K562 (cell line): ENCODE measurements at regions not wholly inside any gene's neighbourhood (a gene's known extent, or its start where the extent isn't known, plus 50 kb on each side); places are given as distances from the start of the nearest gene placed in this dataset.

Experiments used
- ATAC-seq: fragments of 200-7000 bp; cut with Tn5 transposase; 3 replicates; pipeline ENCODE4 v1.9.1; 2020; ENCODE audit warnings: moderate library complexity
- BruUV-seq: library from RNA; stranded (reverse); fragments of 400-500 nt; replicated peaks from 2 replicates; lab custom pipeline; 2021; lab: Mats Ljungman, UMichigan
- CTCF ChIA-PET: fragments of 300-600 bp; formaldehyde crosslinking; extraction: SDS; loops from one replicate; lab custom pipeline; 2021; ENCODE audit warnings: low intra/inter-chr PET ratio; lab: Yijun Ruan, JAX
- POLR2A ChIA-PET: fragments of 300-600, 350-650 bp; sonication (Branson Sonifier 250); formaldehyde crosslinking; extraction: SDS; loops from one replicate; lab custom pipeline; 2021; ENCODE audit warnings: antibody characterized with exemption, inconsistent platforms; lab: Yijun Ruan, JAX
- DNase-seq, 4 experiments: peaks; one replicate each; pipeline versions ENCODE4 v3.0.0 to v3.0.0-alpha.2; 2011 to 2018; ENCODE audit warnings: low spot score in 3 of 4, mixed read lengths in 3 of 4; ENCODE audit errors: extremely low read depth in 1 of 4
- FAIRE-seq: peaks from 2 replicates; lab custom pipeline; 2011; peaks lifted over from hg19 to GRCh38; lab: Jason Lieb, UNC
- H2AFZ ChIP-seq: 2 replicates; pipeline ENCODE4 v1.6.0; 2011; ENCODE audit warnings: low read depth, low read length, control low read depth, inconsistent platforms
- H3K27ac ChIP-seq: fragments of 200-600 bp; 3 replicates; pipeline ENCODE4 v1.8.0; 2011; ENCODE audit warnings: low read depth, mild to moderate bottlenecking, control low read depth, inconsistent platforms, low read length, moderate library complexity, mixed read lengths; ENCODE audit errors: extremely low read depth
- H3K27me3 ChIP-seq, 2 experiments: fragments of 300-600 bp in 1 of 2; 2 replicates in 1 of 2; 3 replicates in 1 of 2; pipeline versions ENCODE4 v1.6.0 to v1.8.0; 2011; ENCODE audit warnings: inconsistent platforms in 2 of 2, low read length in 2 of 2, mild to moderate bottlenecking in 1 of 2, mixed read lengths in 1 of 2, moderate library complexity in 1 of 2; ENCODE audit not compliant: control insufficient read depth in 2 of 2, insufficient read depth in 2 of 2
- H3K36me3 ChIP-seq: fragments of 300-600 bp; 3 replicates; pipeline ENCODE4 v1.8.0; 2011; ENCODE audit warnings: mild to moderate bottlenecking, low read length, inconsistent platforms; ENCODE audit not compliant: control insufficient read depth, insufficient read depth
- H3K4me1 ChIP-seq, 2 experiments: fragments of 200-600 bp in 1 of 2; replicated peaks in 1 of 2; 2 replicates in 1 of 2; 3 replicates in 1 of 2; pipeline versions ENCODE4 v1.5.1 to v1.8.0; 2011; ENCODE audit warnings: inconsistent platforms in 2 of 2, low read length in 2 of 2, mild to moderate bottlenecking in 1 of 2, mixed read lengths in 1 of 2, moderate library complexity in 1 of 2; ENCODE audit not compliant: control insufficient read depth in 2 of 2, insufficient read depth in 2 of 2
- H3K4me2 ChIP-seq: 2 replicates; pipeline ENCODE4 v1.6.1; 2011; ENCODE audit warnings: low read length, control low read depth, inconsistent platforms, mixed read lengths; ENCODE audit not compliant: insufficient read depth
- H3K4me3 ChIP-seq: fragments of 200-600 bp; sonication (generic), shearing (Covaris generic); 2 replicates; pipeline ENCODE4 v1.5.1; 2016; ENCODE audit warnings: control low read depth, inconsistent platforms
- H3K79me2 ChIP-seq: fragments of 200-600 bp; 3 replicates; pipeline ENCODE4 v1.8.0; 2011; ENCODE audit warnings: low read length, inconsistent platforms; ENCODE audit not compliant: control insufficient read depth, insufficient read depth
- H3K9ac ChIP-seq, 2 experiments: 2 replicates each; pipeline versions ENCODE4 v1.6.0 to v1.6.1; 2011; ENCODE audit warnings: low read depth in 2 of 2, low read length in 2 of 2, control low read depth in 1 of 2, inconsistent platforms in 1 of 2, mild to moderate bottlenecking in 1 of 2, mixed read lengths in 1 of 2; ENCODE audit not compliant: insufficient read depth in 1 of 2
- H3K9me1 ChIP-seq: one replicate; pipeline ENCODE4 v1.6.0; 2011; ENCODE audit warnings: inconsistent platforms, mild to moderate bottlenecking, low read length, moderate library complexity; ENCODE audit not compliant: control insufficient read depth, insufficient read depth
- H3K9me3 ChIP-seq: replicated peaks from 2 replicates; pipeline ENCODE4 v1.5.1; 2011; ENCODE audit warnings: low read depth, low read length, inconsistent platforms; ENCODE audit not compliant: control insufficient read depth, insufficient read depth
- H4K20me1 ChIP-seq: replicated peaks from 2 replicates; pipeline ENCODE4 v1.6.1; 2011; ENCODE audit warnings: low read length, inconsistent platforms, mixed read lengths; ENCODE audit not compliant: control insufficient read depth, insufficient read depth
- ATF3 ChIP-seq, 2 experiments: fragments of 450-650 bp in 1 of 2; sonication (generic) in 1 of 2; formaldehyde crosslinking in 1 of 2; IDR thresholded peaks in 1 of 2; conservative IDR thresholded peaks in 1 of 2; 2 replicates each; pipeline versions ENCODE4 v1.6.1 to v1.8.1; 2016 to 2023; ENCODE audit warnings: mild to moderate bottlenecking in 2 of 2, moderate library complexity in 2 of 2, inconsistent platforms in 1 of 2, missing genetic modification reagents in 1 of 2
- ATF7 ChIP-seq: fragments of 450-650 bp; IDR thresholded peaks from 2 replicates; pipeline ENCODE4 v1.7.1; 2014; ENCODE audit warnings: mild to moderate bottlenecking, moderate library complexity
- CEBPG ChIP-seq, 3 experiments: fragments of 200-800 bp in 1 of 3; sonication (Bioruptor generic) in 1 of 3; sonication (generic) in 1 of 3; formaldehyde crosslinking in 1 of 3; IDR thresholded peaks in 2 of 3; conservative IDR thresholded peaks in 1 of 3; 2 replicates each; pipeline versions ENCODE4 v1.6.1 to v1.8.0; 2016 to 2022; ENCODE audit warnings: missing compliant biosample characterization in 2 of 3, missing genetic modification characterization in 2 of 3, mild to moderate bottlenecking in 1 of 3, missing genetic modification reagents in 1 of 3
- FOSL1 ChIP-seq: fragments of 200-800 bp; sonication (Bioruptor generic); conservative IDR thresholded peaks from 2 replicates; pipeline ENCODE4 v1.6.1; 2016; ENCODE audit warnings: missing genetic modification characterization, missing compliant biosample characterization
- HMG20B ChIP-seq: fragments of 250-450 bp; sonication (Bioruptor Pico); IDR thresholded peaks from 2 replicates; pipeline ENCODE4 v1.5.0; 2021; ENCODE audit warnings: mild to moderate bottlenecking
- MCM2 ChIP-seq: fragments of 450-650 bp; IDR thresholded peaks from 2 replicates; pipeline ENCODE4 v1.6.1; 2017; ENCODE audit warnings: low read depth, mild to moderate bottlenecking
- NCOA2 ChIP-seq, 2 experiments: fragments of 450-650 bp; IDR thresholded peaks; 2 replicates each; pipeline ENCODE4 v1.6.1; 2018; ENCODE audit warnings: mild to moderate bottlenecking in 2 of 2, moderate library complexity in 1 of 2; ENCODE audit not compliant: partially characterized antibody in 2 of 2
- PHTF2 ChIP-seq: fragments of 250-450 bp; sonication (Bioruptor Pico); IDR thresholded peaks from 2 replicates; pipeline ENCODE4 v1.5.0; 2021; ENCODE audit warnings: mild to moderate bottlenecking
- TEAD2 ChIP-seq: fragments of 450-650 bp; IDR thresholded peaks from 2 replicates; pipeline ENCODE4 v1.6.1; 2016; ENCODE audit warnings: missing genetic modification characterization, control low read depth, missing compliant biosample characterization
- TRIM24 ChIP-seq, 2 experiments: fragments of 450-650 bp; IDR thresholded peaks; 2 replicates each; pipeline ENCODE4 v1.6.1; 2016
- ZNF239 ChIP-seq: fragments of 250-450 bp; sonication (Bioruptor Pico); IDR thresholded peaks from 2 replicates; pipeline ENCODE4 v1.4.0; 2020; ENCODE audit warnings: mild to moderate bottlenecking
- ZNF668 ChIP-seq: fragments of 250-450 bp; sonication (Bioruptor Pico); IDR thresholded peaks from 2 replicates; pipeline ENCODE4 v1.8.0; 2022; ENCODE audit warnings: mild to moderate bottlenecking, inconsistent platforms
- ZNF740 ChIP-seq, 3 experiments: fragments of 200-800 bp in 1 of 3; sonication (Bioruptor generic) in 1 of 3; sonication (generic) in 1 of 3; formaldehyde crosslinking in 1 of 3; IDR thresholded peaks; 2 replicates each; pipeline versions ENCODE4 v1.6.1 to v1.8.0; 2016 to 2022; ENCODE audit warnings: mild to moderate bottlenecking in 2 of 3, missing compliant biosample characterization in 2 of 3, missing genetic modification characterization in 2 of 3, missing genetic modification reagents in 1 of 3
- ZSCAN32 ChIP-seq: fragments of 450-650 bp; formaldehyde crosslinking; IDR thresholded peaks from 2 replicates; pipeline ENCODE4 v1.4.0; 2020; ENCODE audit warnings: mild to moderate bottlenecking, moderate library complexity
- WGBS: fragments of 100-300 bp; shearing (Covaris generic); methylation state at CpG from one replicate; pipeline ENCODE4 v1.1.6; 2016; ENCODE audit warnings: low coverage, mixed read lengths; ENCODE audit not compliant: insufficient coverage; ENCODE audit errors: missing lambda C conversion rate; 5-methylcytosine and 5-hydroxymethylcytosine counted together
- in situ Hi-C: fragments of 300-500 bp; cut with MboI; formaldehyde crosslinking; loops from 4 replicates; pipeline ENCODE4 v1.15.0; 2018; ENCODE audit warnings: inconsistent platforms, mixed read lengths
- intact Hi-C: fragments of 100-400 bp; cut with micrococcal nuclease; formaldehyde crosslinking; loops from 2 replicates; pipeline ENCODE4 v1.14.2; 2022
- TF ChIP-seq, protein P1 (sequence below): fragments of 450-650 bp; formaldehyde crosslinking; IDR thresholded peaks from 2 replicates; pipeline ENCODE4 v1.4.0; 2022; ENCODE audit warnings: mild to moderate bottlenecking, moderate library complexity

DNA sequence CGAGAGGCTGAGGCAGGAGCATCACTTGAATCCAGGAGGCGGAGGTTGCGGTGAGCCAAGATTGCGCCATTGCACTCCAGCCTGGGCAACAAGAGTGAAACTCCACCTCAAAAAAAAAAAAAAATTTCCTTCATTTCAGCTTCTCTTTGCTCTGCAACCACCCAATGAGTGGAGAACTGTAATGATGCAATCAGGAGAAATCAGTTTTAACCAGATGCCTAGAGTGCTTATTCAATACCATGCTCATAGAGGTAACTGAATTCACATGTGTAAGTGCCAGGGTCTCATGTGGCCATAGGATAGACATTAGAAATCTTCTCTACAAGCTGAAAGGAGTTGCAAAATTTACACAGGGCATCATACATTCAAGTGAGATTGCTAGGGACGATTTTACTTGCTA is 70.6 kb downstream of the HMHB1 start:
- BruUV-seq, result no TSS peak
- Histone ChIP-seq H3K27me3 (0 out of 5 replicates have a peak, but pooled peaks cover 0 to 5% of the 10 kb centered on the region in 2 experiments), H3K4me3 (no peak overlapping the region), H3K4me1 (no peaks in the 10 kb centered on the region), H3K9me3 (no peaks in the 10 kb centered on the region), H2AFZ (no peak overlapping the region), H3K9me1 (no peaks in the 10 kb centered on the region), H3K27ac (no peak overlapping the region), H3K9ac (no peak overlapping the region), H3K79me2 (no peaks in the 10 kb centered on the region), H3K36me3 (no peaks in the 10 kb centered on the region), H4K20me1 (no peaks in the 10 kb centered on the region), H3K4me2 (no peak overlapping the region)
- FAIRE-seq (no peak), ATAC-seq (peak; percentile 51; the same call in 2 of the 3 replicates), DNase-seq (no peak)
- CTCF ChIA-PET, result interaction anchor here (0.7 kb wide), 1 partner anchor 37 kb away, joined by 3 read pairs; no protein-coding TSS in a partner anchor
- in situ Hi-C loops, result no loop called here
- POLR2A ChIA-PET, result no interaction called here
- WGBS, result 0% methylated on average over 2 of the region's 5 CpGs
- intact Hi-C loops, result no loop called here
- TF ChIP-seq ZNF668 (CRISPR knock-in tag), result no peak
- TF ChIP-seq ATF7, result 0 out of 2 replicates have a peak, but pooled peaks have one; percentile 42
- TF ChIP-seq NCOA2 (IDR thresholded peaks at IDR 0.05; ENCODE audit: partially characterized antibody in 2 of 2), result no peak
- TF ChIP-seq ZSCAN32 (CRISPR knock-in tag), result peak; percentile 76
- peak; percentile 85 to 87; a peak in 2 of 4 replicates for TF ChIP-seq TRIM24 (IDR thresholded peaks at IDR 0.05)
- TF ChIP-seq, protein P1, sequence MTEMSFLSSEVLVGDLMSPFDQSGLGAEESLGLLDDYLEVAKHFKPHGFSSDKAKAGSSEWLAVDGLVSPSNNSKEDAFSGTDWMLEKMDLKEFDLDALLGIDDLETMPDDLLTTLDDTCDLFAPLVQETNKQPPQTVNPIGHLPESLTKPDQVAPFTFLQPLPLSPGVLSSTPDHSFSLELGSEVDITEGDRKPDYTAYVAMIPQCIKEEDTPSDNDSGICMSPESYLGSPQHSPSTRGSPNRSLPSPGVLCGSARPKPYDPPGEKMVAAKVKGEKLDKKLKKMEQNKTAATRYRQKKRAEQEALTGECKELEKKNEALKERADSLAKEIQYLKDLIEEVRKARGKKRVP (CRISPR knock-in tag), result peak; percentile 76
- TF ChIP-seq ZNF740 (CRISPR knock-in tag; IDR thresholded peaks at IDR 0.05), result no peak
- no peak for TF ChIP-seq ZNF740 (tag; IDR thresholded peaks at IDR 0.05)
- TF ChIP-seq HMG20B (CRISPR knock-in tag), result no peak
- no peak for TF ChIP-seq PHTF2 (CRISPR knock-in tag)
- TF ChIP-seq FOSL1, result no peak
- no peak for TF ChIP-seq TEAD2 (tag)
- TF ChIP-seq CEBPG (CRISPR knock-in tag; IDR thresholded peaks at IDR 0.05), result no peak
- peak; percentile 59 to 91 for TF ChIP-seq CEBPG (tag; conservative IDR thresholded peaks at IDR 0.05 in 1 of 2, IDR thresholded peaks at IDR 0.05 in 1 of 2)
- peak; percentile 68; the same call in 1 of the 2 replicates for TF ChIP-seq ATF3 (IDR thresholded peaks at IDR 0.05)
- TF ChIP-seq ATF3 (CRISPR knock-in tag; conservative IDR thresholded peaks at IDR 0.05), result no peak
- no peak for TF ChIP-seq MCM2
- no peak for TF ChIP-seq ZNF239
